ENCODE measurements at regions not wholly inside any gene's neighbourhood (a gene's known extent, or its start where the extent isn't known, plus 50 kb on each side); places are given as distances from the start of the nearest gene placed in this dataset.
A peak's percentile ranks its signal among the peaks of the same experiment; 100 is the strongest.
"Not testable (repeated sequence)": the region's sequence is repeated elsewhere in the genome, so short reads cannot be mapped to it uniquely, and the experiment has no call there.

DNA sequence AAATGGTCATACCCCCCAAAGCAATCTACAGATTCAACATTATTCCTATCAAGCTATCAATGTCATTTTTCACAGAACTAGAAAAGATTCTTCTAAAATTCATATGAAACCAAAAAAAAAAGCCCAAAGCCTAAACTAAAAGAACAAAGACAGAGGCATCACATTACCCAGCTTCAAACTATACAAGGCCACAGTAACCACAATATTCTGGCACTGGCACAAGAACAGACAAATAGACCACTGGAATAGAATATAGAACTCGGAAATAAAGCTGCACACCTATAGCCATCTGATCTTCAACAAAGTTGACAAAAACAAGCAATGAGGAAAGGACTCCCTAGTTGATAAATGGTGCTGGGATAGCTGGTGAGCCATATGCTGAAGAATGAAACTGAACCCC lies 89.2 kb upstream of the PCED1B start:
- no peak for DNase-seq

DNA sequence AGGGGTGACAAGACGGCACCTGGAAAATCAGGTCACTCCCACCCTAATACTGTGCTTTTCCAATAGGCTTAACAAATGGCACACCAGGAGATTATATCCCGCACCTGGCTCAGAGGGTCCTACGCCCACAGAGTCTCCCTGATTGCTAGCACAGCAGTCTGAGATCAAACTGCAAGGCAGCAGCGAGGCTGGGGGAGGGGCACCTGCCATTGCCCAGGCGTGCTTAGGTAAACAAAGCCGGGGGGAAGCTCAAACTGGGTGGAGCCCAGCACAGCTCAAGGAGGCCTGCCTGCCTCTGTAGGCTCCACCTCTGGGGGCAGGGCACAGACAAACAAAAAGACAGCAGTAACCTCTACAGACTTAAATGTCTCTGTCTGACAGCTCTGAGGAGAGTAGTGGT lies 87.4 kb upstream of the PCED1B start:
- DNase-seq, result not testable (repeated sequence)

- DNase-seq, result no peak
Measured at GRCh38 chr12:46998811-46999368, 80.5 kb upstream of the PCED1B start.

- DNase-seq, result no peak
Measured at GRCh38 chr12:47004634-47005033, 74.8 kb upstream of the PCED1B start.

GRCh38 chr12:47007048-47007447 lies 72.4 kb upstream of the PCED1B start:
- DNase-seq, result no peak

DNA sequence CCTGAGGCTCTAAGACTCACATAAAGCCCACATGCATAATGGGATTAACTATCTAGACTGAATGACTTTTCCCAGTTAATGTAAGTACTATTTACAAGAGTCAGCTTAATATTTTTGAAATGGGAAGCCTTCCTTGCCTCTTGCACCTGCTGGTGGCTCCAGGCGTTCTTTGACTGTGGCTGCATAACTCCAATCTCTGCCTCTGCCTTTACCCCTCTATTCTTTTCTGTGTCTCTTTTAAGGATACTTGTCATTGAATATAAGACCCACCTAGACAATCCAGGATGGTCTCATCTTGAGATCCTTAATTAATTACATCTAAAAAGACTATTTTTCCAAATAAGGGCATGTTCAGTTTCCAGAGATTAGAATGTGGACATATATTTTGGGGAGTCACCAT lies 66.9 kb upstream of the PCED1B start:
- DNase-seq, result no peak

DNA sequence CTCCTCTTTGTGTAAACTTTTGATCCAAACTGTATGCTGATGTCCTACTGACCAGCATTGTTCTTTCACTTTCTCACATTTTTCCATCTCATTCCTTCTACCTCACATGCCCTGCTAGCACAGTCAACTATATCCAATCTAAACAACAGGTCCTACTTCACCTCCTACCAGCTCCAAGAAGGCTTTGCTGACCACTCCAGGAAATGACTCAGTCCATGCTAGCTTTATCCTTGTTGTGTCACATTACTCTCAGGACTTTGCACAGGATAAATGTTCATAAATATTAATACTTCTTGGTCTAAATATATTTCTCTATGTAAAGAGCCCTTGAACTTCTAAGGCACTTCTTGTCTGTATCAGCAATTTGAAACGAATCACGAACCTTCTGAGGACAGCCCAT lies 64.9 kb upstream of the PCED1B start:
- DNase-seq, result no peak

GRCh38 chr12:47015381-47015780 lies 64.0 kb upstream of the PCED1B start:
- DNase-seq, result no peak

- DNase-seq, result no peak
Measured at GRCh38 chr12:47017041-47017713, 62.2 kb upstream of the PCED1B start.

GRCh38 chr12:47017901-47018475 lies 61.4 kb upstream of the PCED1B start:
- no peak for DNase-seq

GRCh38 chr12:47020211-47020821 lies 59.1 kb upstream of the PCED1B start:
- no peak for DNase-seq

- peak in 1 of 2 donors; percentile 38 for DNase-seq
Measured at GRCh38 chr12:47021298-47021697, 58.1 kb upstream of the PCED1B start.

GRCh38 chr12:47022296-47022695 lies 57.1 kb upstream of the PCED1B start:
- DNase-seq, result no peak

- no peak for DNase-seq
Measured at GRCh38 chr12:47023311-47023710, 56.1 kb upstream of the PCED1B start.

DNA sequence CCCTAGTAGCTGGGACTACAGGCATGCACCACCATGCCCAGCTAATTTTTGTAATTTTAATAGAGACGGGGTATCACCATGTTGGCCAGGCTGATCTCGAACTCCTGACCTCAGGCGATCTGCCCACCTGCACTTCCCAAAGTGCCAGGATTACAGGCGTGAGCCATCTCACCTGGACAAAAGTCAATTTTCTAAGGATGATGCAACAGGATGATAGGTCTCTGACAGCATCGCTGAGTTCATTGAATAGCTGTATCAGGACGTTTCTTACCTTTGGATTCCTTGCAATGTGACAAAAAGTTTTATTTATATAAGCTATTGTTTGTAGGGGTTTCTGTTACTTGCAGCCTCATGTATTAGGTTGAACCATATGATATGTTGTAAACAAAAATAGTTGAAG lies 55.5 kb upstream of the PCED1B start:
- no peak for DNase-seq

GRCh38 chr12:47024463-47024862 lies 55.0 kb upstream of the PCED1B start:
- DNase-seq, result no peak

DNA sequence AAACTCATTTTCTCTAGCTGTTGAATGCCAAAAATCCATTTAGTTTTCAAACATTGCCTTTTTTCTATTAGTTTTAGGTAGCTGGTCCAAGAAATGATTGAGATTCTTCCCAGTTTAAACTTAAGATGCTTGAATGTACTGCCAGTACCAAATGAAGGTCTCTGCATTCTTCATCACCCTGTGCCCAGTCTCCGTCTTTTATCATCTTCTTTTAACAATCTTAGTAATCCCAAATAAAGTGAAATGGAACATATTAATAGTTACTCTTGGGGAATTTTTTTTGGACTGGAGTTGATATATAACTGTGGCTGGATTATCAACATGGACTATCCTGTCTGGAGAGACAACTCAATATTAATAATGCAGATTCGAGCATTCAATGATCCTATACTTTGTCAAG lies 54.1 kb upstream of the PCED1B start:
- no peak for DNase-seq

DNA sequence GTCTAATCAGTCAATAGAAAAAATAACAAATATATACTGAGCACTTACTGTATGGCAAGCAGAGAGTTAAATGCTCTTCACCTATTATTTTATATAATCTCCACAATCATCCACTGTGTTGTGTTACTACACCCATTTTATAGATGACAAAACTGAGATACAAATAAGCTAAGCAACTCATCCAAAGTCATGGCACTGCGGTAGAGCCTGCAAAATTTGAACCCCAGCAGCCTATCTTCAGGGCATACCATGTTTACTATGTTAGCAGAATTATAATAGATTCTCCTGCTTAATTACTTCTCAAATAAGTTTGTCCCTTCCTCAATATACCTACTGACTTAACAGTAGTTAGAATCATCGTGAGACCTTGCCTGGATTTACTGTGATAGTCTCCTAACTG lies 53.6 kb upstream of the PCED1B start:
- DNase-seq, result no peak

GRCh38 chr12:47026291-47026690 lies 53.1 kb upstream of the PCED1B start:
- DNase-seq, result no peak

Data from bone marrow (tissue), 2 donors.